MV-4-11 (cell line): ENCODE measurements at regions not wholly inside any gene's neighbourhood (a gene's known extent, or its start where the extent isn't known, plus 50 kb on each side); places are given as distances from the start of the nearest gene placed in this dataset.

ENCODE experiments used
- DNase-seq: peaks from one replicate; lab custom pipeline; 2025; lab: John Stamatoyannopoulos, UW

DNA sequence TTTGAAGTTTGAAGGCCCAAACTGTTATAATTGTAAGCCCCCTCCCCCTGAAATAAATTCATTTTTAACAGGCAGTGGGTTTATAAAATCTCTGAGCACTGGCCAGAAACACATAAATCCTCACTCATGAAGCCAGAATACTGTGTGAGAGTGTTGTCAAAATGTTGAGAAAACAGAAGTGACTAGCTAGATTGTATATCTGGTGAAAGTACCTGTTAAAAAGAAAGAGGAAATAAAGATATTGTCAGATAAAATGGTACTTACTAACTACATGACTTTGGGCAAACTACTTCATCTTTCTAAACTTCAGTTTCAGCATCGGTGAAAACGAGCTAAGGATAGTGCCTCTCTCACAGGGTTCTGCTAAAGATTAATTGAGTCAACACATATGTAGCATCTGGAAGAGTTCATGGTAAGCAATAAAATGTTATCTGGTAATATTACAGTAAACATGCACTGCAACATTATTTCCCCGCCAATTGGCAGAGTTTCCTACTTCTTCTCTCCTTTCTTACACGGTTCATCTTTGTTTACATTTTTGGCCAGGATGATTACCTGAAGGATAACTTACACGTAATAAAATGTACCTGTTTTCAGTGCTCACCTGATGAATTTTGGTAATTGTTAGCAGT, 202.5 kb upstream of the CHRM2 start:
- DNase-seq = no peak

- DNase-seq = no peak
Measured at GRCh38 chr7:136664537-136664936, 203.9 kb upstream of the CHRM2 start.

DNA sequence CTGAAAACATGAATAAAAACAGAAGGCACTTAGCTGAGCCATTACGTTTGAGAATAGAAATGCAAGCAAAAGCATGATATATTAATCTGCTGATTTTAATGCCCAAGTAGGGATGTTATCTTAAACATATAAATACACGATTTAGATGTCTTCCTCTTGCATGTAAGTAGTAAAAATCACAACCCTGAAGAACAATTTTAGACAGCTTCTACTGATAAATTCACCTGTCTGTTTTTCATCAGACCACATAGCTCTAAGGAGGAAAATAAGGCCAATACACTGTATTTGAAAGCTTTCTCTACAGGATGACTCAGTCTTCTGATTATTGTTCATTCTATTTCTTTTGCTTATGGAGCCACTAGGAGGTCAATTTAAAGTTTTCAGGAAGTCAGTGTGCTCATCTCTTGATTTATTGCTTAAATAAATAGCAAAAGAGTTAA, 210.9 kb upstream of the CHRM2 start:
- DNase-seq = no peak

DNA sequence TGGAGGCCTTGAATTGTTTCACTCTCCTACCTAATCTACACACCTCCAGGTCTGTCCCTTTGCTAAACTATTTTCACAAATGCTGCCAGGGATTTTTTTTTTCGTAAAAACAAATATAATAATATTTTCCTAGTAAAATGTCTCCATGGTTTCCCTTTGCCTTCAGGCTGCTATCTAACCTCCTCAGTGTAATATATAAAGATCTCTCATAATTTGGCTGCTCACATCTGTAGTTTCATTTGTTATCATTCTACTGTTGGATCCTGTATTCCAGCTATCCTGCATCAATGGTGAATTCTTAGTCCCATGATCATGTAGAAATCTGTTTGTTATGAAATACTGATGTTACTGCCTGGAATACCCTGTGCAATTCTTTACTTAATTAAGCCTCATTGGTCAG, 211.9 kb upstream of the CHRM2 start:
- DNase-seq = no peak

DNA sequence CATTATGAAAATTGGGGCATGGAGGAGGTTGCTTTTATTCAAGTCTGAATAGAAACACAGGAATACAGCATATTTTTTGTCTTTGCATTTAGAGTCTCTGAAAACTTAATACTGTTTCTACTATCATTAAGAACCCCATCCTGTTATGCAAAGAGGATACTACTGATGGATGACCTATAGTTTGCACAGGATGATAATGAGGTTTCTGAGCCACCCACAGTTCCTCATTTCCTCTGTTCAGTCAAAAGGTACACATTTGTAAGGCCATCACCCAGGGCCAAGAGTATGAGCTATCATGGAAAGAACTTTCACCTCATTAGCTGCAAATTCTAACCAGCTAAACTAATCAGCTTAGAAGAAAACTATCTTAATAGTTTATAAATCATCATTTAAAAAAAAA, 213.0 kb upstream of the CHRM2 start:
- DNase-seq = no peak

DNA sequence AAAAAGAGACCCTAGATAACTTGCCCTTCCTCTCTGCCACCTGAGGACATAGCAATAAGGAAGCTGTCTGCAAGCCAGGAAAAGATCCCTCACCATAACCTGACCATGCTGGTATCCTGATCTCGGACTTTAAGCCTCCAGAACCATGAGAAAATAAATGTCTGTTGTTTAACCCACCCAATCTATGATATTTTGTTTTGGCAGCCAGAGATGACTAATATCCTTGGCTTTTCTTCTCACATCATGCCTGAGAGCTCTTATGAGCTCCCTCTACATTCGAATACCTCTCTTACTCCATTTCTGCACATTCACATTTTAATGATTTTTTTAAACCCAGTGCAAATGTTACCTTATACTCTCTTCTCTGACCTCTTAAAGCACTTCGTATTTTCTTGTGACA, 214.0 kb upstream of the CHRM2 start:
- DNase-seq = no peak

DNA sequence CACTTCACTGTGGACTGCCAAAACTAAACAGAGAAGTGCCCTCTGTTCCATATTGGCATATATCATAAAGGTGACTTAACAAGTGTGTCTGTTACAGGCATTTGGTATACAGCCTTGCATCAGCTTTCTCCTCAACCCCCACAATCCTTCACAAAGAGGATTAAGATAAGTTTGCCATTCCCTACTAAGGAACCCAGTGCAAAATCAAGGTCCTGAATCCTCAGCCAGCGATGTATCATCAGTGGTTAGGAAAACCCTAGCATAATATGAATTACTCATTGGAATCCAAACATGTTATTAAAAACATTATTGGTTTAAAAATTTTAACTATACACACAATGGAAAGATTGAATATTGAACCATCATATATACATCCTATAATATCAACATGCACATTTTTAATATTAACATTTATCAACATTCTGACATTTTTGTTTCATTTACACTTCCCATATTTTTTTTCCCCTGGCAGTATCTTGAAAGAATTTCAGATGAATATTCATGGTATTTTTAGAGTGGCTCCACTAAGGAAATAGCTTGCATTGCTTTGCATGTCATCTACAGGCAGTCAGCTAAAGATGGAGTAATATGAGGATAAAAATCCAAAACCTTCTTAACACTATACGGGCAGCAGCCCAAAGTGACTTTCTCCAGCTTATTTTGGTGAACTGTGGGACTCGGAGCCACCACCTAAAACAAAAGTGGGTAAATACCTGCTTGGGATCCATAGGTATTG, 215.6 kb upstream of the CHRM2 start:
- no peak for DNase-seq

GRCh38 chr7:136640977-136641376, 227.5 kb upstream of the CHRM2 start:
- no peak for DNase-seq

DNA sequence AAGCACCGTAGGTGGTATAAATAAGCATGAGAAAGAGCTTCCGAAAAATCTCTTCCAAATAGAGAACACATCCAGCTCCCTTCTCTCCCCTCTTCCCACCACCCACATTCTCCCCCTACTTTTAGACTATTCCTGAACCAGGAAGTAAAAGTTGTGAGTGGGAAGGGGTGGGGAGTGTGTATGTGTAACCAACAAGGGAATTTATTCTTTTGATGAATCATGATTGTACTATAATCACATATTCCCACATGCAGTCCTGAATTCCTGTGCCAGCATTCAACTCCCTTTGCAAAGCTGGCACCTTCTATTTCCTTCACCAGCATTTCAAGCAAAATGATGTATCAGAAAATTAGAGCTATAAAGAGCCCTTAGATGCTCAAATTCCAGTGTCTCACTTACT, 230.6 kb upstream of the CHRM2 start:
- no peak for DNase-seq

DNA sequence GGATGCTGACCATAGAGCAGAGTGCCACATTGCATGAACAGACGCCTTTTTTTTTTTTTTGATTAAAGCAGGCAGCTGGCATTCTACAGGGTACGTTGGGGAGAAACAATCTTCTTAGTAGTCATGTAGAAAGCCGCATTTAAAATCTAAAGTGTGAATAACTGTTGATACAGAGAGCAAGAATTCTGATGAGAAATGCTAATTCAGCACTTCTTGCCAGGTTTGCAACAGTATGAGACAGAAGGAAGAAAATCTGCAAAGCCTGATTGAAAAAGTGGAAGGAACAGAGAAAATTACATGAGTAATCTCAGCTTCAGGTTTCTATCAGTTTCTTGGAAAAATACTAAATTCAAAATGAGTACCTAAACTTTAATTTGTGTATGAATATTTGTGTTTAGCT, 232.7 kb upstream of the CHRM2 start:
- DNase-seq = no peak

DNA sequence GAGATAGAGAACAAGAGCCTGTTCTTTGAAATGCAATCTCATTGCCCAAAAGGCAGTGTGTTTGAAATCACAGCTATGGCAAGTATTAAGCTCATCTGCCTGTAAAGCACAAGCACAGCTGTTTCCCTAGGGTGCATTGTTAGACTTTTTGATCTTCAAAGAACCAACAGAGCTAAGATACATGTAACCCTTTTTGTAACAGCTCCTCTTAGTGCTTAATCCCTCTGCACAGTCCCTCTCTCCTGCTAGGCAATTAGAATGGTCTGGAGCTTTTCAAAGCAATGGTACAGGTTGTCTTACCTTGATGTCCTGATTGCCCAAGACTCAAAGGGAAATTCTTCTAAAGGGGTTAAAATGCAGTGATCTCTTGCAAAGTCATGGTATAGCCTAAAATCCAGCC, 249.6 kb upstream of the CHRM2 start:
- DNase-seq = no peak

GRCh38 chr7:136617176-136617575, 251.3 kb upstream of the CHRM2 start:
- DNase-seq = no peak

DNA sequence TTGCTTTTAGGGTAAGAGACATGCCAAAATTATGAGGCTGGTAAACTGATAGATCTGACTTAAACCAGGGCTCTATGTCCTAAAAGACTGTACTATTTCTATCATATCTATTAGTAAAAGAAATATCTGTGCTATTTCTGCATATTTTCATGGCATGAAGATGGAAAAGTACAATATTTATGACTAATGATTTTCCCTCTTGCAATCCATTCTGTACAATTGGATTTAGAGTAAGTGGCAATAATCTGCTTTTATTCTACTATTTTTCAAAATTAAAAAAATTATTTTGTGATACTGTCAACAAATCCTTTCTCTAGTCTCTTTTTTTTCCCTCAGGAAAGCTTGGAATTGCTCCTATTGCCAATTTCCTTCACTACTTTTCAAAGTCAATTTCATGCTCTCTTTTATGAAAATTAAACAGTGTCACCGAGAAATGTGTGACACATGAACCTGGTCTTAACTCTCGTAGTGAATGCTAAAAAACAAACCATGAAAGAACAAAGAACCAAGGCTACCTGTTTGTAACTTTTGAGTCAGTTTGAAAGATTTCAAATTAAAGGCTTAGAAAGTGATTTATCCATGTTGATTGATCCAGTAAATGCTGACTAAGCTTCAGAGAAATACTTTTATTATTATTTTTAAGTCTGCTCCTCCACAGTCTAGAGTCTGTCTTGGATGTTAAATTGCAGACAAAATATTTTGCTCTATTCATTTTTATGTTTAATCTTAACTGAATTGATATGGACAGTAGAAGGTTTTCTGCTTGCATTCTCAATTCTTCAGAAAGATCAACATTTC, 262.7 kb upstream of the CHRM2 start:
- DNase-seq = no peak

DNA sequence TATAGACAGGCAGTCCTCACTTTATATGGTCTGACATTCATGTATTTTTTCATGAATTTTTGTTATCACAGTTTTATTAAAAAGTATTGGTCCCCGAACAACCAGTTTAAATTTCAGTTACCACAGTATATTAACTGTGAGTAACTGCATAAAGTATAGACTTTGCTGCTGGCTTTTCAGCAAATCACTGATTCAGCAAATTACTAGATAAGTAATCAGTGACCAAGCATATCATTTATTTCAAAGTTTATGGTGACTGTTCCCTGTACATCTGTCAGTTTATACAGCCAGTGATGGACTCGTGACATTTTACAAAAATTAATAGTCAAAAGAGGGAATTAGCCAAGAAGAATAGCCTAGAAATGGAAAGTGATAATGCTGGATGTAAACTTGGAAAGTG, 266.7 kb upstream of the CHRM2 start:
- no peak for DNase-seq

DNA sequence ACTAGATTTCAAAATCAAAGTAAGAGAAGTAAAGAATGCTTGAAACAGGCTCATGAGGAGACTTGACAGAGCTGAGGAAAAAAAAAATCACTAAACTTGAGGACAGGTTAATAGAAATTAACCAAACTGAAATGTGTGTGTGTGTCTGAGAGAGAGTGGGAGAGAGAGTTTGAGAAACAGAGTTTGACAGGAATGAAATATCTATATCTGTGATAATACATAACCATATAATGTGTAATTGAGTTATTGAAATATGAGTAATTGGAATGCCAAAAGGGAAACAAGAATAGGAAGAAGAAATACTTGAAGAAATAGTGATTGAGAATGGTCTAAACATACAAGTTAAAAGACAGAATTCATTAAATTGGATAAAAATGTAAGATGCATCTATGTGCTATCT, 268.0 kb upstream of the CHRM2 start:
- no peak for DNase-seq

GRCh38 chr7:136594739-136595144, 273.7 kb upstream of the CHRM2 start:
- DNase-seq = no peak

GRCh38 chr7:136588216-136588615, 280.2 kb upstream of the CHRM2 start:
- DNase-seq = no peak

- DNase-seq = peak; percentile 30
Measured at GRCh38 chr7:136585954-136586670, 282.3 kb upstream of the CHRM2 start.

DNA sequence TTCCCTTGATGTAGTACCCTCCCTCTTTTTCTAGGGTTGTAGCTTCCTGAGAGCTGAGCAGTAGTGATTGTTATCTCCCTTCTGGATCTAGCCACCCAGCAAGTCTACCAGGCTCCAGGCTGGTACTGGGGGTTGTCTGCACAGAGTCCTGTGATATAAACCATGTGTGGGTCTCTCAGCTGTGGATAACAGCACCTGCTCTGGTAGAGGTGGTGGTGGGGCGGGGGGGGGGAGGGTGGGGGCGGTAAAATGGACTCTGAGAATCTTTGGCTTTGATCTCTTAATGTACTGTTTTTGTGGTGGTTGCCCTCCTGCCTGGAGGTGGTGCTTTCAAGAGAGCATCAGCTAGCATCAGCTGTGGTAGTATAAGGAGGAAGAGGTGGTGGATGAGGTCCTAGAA, 302.0 kb upstream of the CHRM2 start:
- no peak for DNase-seq

DNA sequence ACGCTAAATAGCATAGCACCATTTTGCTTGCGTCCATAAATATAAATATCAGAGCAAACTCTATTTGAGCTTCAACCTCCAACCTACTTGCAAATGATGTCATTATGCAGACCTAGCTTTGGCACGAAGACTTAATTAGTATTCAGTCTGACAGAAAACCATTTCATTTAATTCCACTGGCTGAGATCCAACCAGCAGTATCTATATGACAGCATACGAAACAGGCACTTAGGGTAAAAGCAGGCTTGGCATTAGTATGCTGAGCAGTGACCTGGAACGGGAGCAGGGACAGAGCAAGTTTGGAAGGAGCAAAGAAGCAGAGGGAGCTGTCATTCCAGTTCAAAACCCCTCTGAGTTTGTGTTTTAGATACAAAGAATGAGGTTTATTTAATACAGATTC, 312.5 kb upstream of the CHRM2 start:
- DNase-seq = no peak

DNA sequence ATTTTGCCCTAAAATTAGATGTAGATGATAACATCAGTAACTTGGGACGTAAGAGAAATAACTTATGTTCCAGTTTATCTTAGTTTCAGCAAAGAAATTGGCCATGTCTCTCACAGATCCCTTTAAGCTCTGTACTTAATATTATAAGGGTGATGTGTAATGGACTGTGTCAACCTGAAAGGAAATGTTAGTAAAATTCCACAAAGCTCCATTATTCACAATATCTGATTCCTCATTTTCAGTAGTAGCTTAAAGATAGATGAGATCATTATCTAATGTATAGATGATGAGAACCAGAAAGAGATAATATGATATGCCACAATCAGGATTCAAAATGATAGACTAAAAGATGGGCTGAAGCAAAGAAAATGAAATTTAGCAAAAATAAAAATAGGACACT, 316.8 kb upstream of the CHRM2 start:
- DNase-seq = no peak

- no peak for DNase-seq
Measured at GRCh38 chr7:136549756-136550155, 318.7 kb upstream of the CHRM2 start.

DNA sequence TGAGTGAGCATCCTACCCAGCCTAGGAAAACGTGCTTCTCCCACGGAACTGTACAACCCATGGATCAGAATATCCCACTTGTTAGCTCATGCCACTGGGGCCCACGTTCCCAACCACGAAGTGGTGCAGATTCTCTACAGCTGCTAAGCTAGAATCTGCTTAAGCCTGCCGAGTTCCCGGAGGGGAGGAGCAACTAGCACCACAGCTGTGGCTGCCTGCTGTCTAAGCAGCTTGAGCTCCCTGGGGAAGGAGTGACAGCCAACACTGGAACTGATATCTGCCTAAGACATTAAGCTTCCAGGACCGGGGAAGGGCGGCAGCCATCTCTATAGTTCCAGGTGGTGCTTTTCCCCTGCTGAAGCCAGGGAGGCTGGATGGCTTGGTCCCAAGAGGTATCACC, 334.7 kb upstream of the CHRM2 start:
- no peak for DNase-seq
